ENCODE measurements at regions not wholly inside any gene's neighbourhood (a gene's known extent, or its start where the extent isn't known, plus 50 kb on each side); places are given as distances from the start of the nearest gene placed in this dataset.

DNA sequence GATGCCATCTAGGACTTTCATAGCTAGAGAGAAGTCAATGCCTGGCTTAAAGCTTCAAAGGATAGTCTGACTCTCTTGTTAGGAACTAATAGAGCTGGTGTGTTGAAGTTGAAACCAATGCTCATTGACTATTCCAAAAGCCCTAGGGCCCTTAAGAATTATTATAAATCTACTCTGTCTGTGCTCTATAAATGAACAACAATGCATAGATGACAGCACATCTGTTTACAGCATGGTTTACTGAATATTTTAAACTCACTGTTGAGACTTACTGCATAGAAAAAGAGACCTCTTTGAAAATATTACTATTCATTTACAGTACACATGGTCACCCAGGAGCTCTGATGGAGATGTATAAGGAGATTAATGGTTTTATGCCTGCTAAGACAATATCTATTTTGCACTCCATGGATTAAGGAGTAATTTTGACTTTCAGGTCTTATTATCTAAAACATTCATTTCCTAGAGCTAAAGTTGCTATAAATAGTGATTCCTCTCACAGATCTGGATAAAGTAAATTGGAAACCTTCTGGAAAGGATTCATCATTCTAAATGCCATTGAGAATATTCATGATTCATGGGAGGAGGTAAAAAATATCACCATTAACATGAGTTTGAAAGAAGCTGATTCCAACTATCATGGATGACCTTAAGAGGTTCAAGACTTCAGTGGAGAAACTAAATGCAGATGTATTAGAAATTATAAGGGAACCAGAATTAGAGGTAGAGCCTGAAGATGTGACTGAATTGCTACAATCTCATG lies 763.5 kb upstream of the MAP3K7 start:
- TF ChIP-seq, protein P1, sequence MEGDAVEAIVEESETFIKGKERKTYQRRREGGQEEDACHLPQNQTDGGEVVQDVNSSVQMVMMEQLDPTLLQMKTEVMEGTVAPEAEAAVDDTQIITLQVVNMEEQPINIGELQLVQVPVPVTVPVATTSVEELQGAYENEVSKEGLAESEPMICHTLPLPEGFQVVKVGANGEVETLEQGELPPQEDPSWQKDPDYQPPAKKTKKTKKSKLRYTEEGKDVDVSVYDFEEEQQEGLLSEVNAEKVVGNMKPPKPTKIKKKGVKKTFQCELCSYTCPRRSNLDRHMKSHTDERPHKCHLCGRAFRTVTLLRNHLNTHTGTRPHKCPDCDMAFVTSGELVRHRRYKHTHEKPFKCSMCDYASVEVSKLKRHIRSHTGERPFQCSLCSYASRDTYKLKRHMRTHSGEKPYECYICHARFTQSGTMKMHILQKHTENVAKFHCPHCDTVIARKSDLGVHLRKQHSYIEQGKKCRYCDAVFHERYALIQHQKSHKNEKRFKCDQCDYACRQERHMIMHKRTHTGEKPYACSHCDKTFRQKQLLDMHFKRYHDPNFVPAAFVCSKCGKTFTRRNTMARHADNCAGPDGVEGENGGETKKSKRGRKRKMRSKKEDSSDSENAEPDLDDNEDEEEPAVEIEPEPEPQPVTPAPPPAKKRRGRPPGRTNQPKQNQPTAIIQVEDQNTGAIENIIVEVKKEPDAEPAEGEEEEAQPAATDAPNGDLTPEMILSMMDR (IDR thresholded peaks at IDR 0.05; ENCODE audit: extremely low read depth, insufficient read depth, missing control alignments) = no peak
- in situ Hi-C loops (cut with MboI; ENCODE audit: low pct_unique_long_range_greater_than_20kb, low sequenced_read_pairs, unreplicated experiment) = no loop called here
- no peak for DNase-seq (ENCODE audit: low spot score)

DNA sequence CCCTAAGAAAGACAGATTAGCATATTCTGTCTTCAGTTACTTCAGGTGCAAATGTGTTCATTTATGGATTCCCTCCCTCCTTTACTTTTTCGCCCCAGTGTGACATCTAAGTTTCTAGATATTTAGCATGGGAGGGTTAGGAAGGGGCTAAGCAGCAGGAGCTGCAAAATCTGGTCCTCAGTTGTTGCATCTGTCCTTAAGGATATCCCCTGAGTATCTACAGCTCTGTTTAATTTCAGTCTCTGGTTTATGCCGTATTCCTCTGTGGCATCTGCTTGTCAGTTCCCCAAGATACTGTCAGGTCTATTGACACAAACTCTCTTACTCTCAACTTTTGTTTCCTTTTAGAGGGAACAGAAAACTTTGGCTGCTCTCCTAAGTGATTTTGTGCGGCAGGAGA lies 754.6 kb upstream of the MAP3K7 start:
- in situ Hi-C loops (cut with MboI; ENCODE audit: low pct_unique_long_range_greater_than_20kb, low sequenced_read_pairs, unreplicated experiment) = no loop called here
- no peak for DNase-seq (ENCODE audit: low spot score)
- TF ChIP-seq, protein P1 (IDR thresholded peaks at IDR 0.05; ENCODE audit: extremely low read depth, insufficient read depth, missing control alignments) = no peak

DNA sequence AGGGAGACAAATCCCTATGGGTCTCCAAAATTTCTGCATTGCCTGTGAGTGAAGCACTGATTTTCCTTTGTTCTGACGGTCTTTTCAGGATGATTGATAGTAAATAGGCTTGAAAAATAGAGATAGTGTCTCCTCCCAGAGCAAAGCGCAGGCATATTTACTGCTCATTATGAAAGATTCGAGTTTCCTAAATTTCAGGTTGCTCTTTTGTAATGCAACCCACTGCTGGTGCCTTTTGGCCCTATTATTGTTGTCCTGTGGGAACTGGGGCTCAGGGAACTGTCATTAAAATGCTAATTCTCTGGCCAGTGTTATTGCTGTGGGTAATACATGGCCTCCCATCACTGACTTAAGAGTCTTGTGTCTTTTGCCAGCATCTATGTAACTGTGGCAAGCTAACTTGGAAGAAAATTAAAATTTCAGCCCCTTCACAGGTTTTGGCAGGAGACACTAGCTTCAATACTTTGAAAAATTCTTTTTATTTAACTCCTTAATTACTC lies 754.1 kb upstream of the MAP3K7 start:
- TF ChIP-seq, protein P1 (IDR thresholded peaks at IDR 0.05; ENCODE audit: extremely low read depth, insufficient read depth, missing control alignments) = no peak
- in situ Hi-C loops (cut with MboI; ENCODE audit: low pct_unique_long_range_greater_than_20kb, low sequenced_read_pairs, unreplicated experiment) = no loop called here
- no peak for DNase-seq (ENCODE audit: low spot score)

- in situ Hi-C loops (cut with MboI; ENCODE audit: low pct_unique_long_range_greater_than_20kb, low sequenced_read_pairs, unreplicated experiment) = no loop called here
- TF ChIP-seq, protein P1 (IDR thresholded peaks at IDR 0.05; ENCODE audit: extremely low read depth, insufficient read depth, missing control alignments) = no peak
- DNase-seq (ENCODE audit: low spot score) = no peak
These were observed 751.1 kb upstream of the MAP3K7 start for GRCh38 chr6:91337967-91338366.

GRCh38 chr6:91330896-91331295 lies 744.0 kb upstream of the MAP3K7 start:
- TF ChIP-seq, protein P1 (IDR thresholded peaks at IDR 0.05; ENCODE audit: extremely low read depth, insufficient read depth, missing control alignments) = no peak

GRCh38 chr6:91328241-91328640 lies 741.4 kb upstream of the MAP3K7 start:
- TF ChIP-seq, protein P1 (IDR thresholded peaks at IDR 0.05; ENCODE audit: extremely low read depth, insufficient read depth, missing control alignments) = no peak
- DNase-seq (ENCODE audit: low spot score) = no peak
- in situ Hi-C loops (cut with MboI; ENCODE audit: low pct_unique_long_range_greater_than_20kb, low sequenced_read_pairs, unreplicated experiment) = no loop called here

More at GRCh38 chr6:91330896-91331295, 744.0 kb upstream of the MAP3K7 start:
- in situ Hi-C loops (cut with MboI; ENCODE audit: low pct_unique_long_range_greater_than_20kb, low sequenced_read_pairs, unreplicated experiment) = no loop called here
- no peak for DNase-seq (ENCODE audit: low spot score)

All from GM13977 (cell line).